Large intestine (tissue), 3 donors: ENCODE measurements at regions not wholly inside any gene's neighbourhood (a gene's known extent, or its start where the extent isn't known, plus 50 kb on each side); places are given as distances from the start of the nearest gene placed in this dataset.

ENCODE experiments used
- DNase-seq, 2 donors: peaks; one replicate each; pipeline versions ENCODE4 v3.0.0 to v3.0.0-alpha.2; 2013
- H3K27ac ChIP-seq: one replicate; pipeline ENCODE4 v1.5.1; 2013; ENCODE audit warnings: low read length
- H3K27me3 ChIP-seq: 2 replicates; pipeline ENCODE4 v1.6.1; 2013; ENCODE audit warnings: low read length; ENCODE audit not compliant: control insufficient read depth, insufficient read depth
- H3K36me3 ChIP-seq: 2 replicates; pipeline ENCODE4 v1.6.1; 2013; ENCODE audit warnings: low read length; ENCODE audit not compliant: control insufficient read depth, insufficient read depth
- H3K4me1 ChIP-seq: one replicate; pipeline ENCODE4 v1.6.1; 2013; ENCODE audit warnings: low read length; ENCODE audit not compliant: control insufficient read depth, insufficient read depth
- H3K4me3 ChIP-seq: one replicate; pipeline ENCODE4 v1.5.1; 2013; ENCODE audit warnings: low read length
- H3K9me3 ChIP-seq: one replicate; pipeline ENCODE4 v1.6.1; 2013; ENCODE audit warnings: mild to moderate bottlenecking, low read depth, low read length, moderate library complexity; ENCODE audit not compliant: control insufficient read depth
- WGBS: methylation state at CpG from one replicate; pipeline ENCODE4 v1.1.5; 2013; ENCODE audit warnings: low lambda C conversion rate; ENCODE audit not compliant: insufficient coverage; 5-methylcytosine and 5-hydroxymethylcytosine counted together

- Histone ChIP-seq H3K4me1 (no peaks in the 10 kb centered on the region), H3K9me3 (no peaks in the 10 kb centered on the region), H3K27me3 (no peaks in the 10 kb centered on the region), H3K36me3 (no peaks in the 10 kb centered on the region), H3K27ac (no peak overlapping the region), H3K4me3 (no peak overlapping the region)
- no CpG with 5 or more reads among the region's 3 CpGs for WGBS
- DNase-seq: no peak
Observed at GRCh38 chr16:5595849-5596248, 498.3 kb upstream of the EEF2KMT start.

- Histone ChIP-seq H3K9me3 (no peaks in the 10 kb centered on the region), H3K27ac (no peak overlapping the region), H3K4me1 (no peaks in the 10 kb centered on the region), H3K36me3 (no peaks in the 10 kb centered on the region), H3K4me3 (no peak overlapping the region), H3K27me3 (no peaks in the 10 kb centered on the region)
- DNase-seq: no peak
- WGBS: no CpG with 5 or more reads among the region's 8 CpGs
Observed at GRCh38 chr16:5590416-5590815, 492.8 kb upstream of the EEF2KMT start.

GRCh38 chr16:5589812-5590373, 492.3 kb upstream of the EEF2KMT start:
- Histone ChIP-seq H3K27me3 (no peaks in the 10 kb centered on the region), H3K4me3 (no peak overlapping the region), H3K9me3 (no peaks in the 10 kb centered on the region), H3K4me1 (no peaks in the 10 kb centered on the region), H3K36me3 (no peaks in the 10 kb centered on the region), H3K27ac (no peak overlapping the region)
- WGBS: 60% methylated on average over 2 of the region's 7 CpGs
- no peak for DNase-seq

- Histone ChIP-seq H3K9me3 (no peaks in the 10 kb centered on the region), H3K4me3 (no peak overlapping the region)
Observed at GRCh38 chr16:5584109-5584508, 486.5 kb upstream of the EEF2KMT start.

GRCh38 chr16:5582529-5582928, 484.9 kb upstream of the EEF2KMT start:
- no peaks in the 10 kb centered on the region for H3K36me3 ChIP-seq
- no peak overlapping the region for H3K4me3 ChIP-seq
- H3K27ac ChIP-seq: no peak overlapping the region
- 100% methylated on average over 1 of the region's 7 CpGs for WGBS
- H3K9me3 ChIP-seq: no peaks in the 10 kb centered on the region
- H3K4me1 ChIP-seq: no peaks in the 10 kb centered on the region
- no peaks in the 10 kb centered on the region for H3K27me3 ChIP-seq
- no peak for DNase-seq

More at GRCh38 chr16:5584109-5584508, 486.5 kb upstream of the EEF2KMT start:
- 83% methylated on average over 3 of the region's 4 CpGs for WGBS
- no peak for DNase-seq
- H3K27me3 ChIP-seq: no peaks in the 10 kb centered on the region
- no peaks in the 10 kb centered on the region for H3K36me3 ChIP-seq
- no peak overlapping the region for H3K27ac ChIP-seq
- H3K4me1 ChIP-seq: no peaks in the 10 kb centered on the region

- no peak overlapping the region for H3K4me3 ChIP-seq
- no peaks in the 10 kb centered on the region for H3K27me3 ChIP-seq
- no CpG with 5 or more reads among the region's 7 CpGs for WGBS
- no peaks in the 10 kb centered on the region for H3K36me3 ChIP-seq
- H3K4me1 ChIP-seq: no peaks in the 10 kb centered on the region
- no peak for DNase-seq
- no peak overlapping the region for H3K27ac ChIP-seq
- no peaks in the 10 kb centered on the region for H3K9me3 ChIP-seq
Observed at GRCh38 chr16:5581908-5582307, 484.3 kb upstream of the EEF2KMT start.

- no peaks in the 10 kb centered on the region for H3K36me3 ChIP-seq
- H3K4me3 ChIP-seq: no peak overlapping the region
- DNase-seq: no peak
- no peaks in the 10 kb centered on the region for H3K4me1 ChIP-seq
- H3K9me3 ChIP-seq: no peaks in the 10 kb centered on the region
- no peaks in the 10 kb centered on the region for H3K27me3 ChIP-seq
- no CpG with 5 or more reads among the region's 2 CpGs for WGBS
- H3K27ac ChIP-seq: no peak overlapping the region
Observed at GRCh38 chr16:5581428-5581827, 483.8 kb upstream of the EEF2KMT start.

- no peaks in the 10 kb centered on the region for H3K9me3 ChIP-seq
- no peak for DNase-seq
- H3K4me3 ChIP-seq: no peak overlapping the region
- no peak overlapping the region for H3K27ac ChIP-seq
- H3K36me3 ChIP-seq: no peaks in the 10 kb centered on the region
- no peaks in the 10 kb centered on the region for H3K27me3 ChIP-seq
- no peaks in the 10 kb centered on the region for H3K4me1 ChIP-seq
- no CpG with 5 or more reads among the region's 6 CpGs for WGBS
Observed at GRCh38 chr16:5580772-5581171, 483.2 kb upstream of the EEF2KMT start.

- H3K4me3 ChIP-seq: no peak overlapping the region
- H3K27me3 ChIP-seq: no peaks in the 10 kb centered on the region
- no peak overlapping the region for H3K27ac ChIP-seq
- no peaks in the 10 kb centered on the region for H3K36me3 ChIP-seq
- no CpG with 5 or more reads among the region's 8 CpGs for whole genome bisulfite sequencing
- H3K9me3 ChIP-seq: no peaks in the 10 kb centered on the region
- no peaks in the 10 kb centered on the region for H3K4me1 ChIP-seq
- DNase-seq: no peak
Observed at GRCh38 chr16:5580296-5580695, 482.7 kb upstream of the EEF2KMT start.

GRCh38 chr16:5578980-5579379, 481.4 kb upstream of the EEF2KMT start:
- H3K4me3 ChIP-seq: no peak overlapping the region
- no peaks in the 10 kb centered on the region for H3K4me1 ChIP-seq
- H3K36me3 ChIP-seq: no peaks in the 10 kb centered on the region
- H3K9me3 ChIP-seq: no peaks in the 10 kb centered on the region
- no peak for DNase-seq
- 40% methylated on average over 1 of the region's 7 CpGs for WGBS
- H3K27me3 ChIP-seq: no peaks in the 10 kb centered on the region
- no peak overlapping the region for H3K27ac ChIP-seq

GRCh38 chr16:5577463-5577862, 479.9 kb upstream of the EEF2KMT start:
- no peak overlapping the region for H3K4me3 ChIP-seq
- no peaks in the 10 kb centered on the region for H3K4me1 ChIP-seq
- no peak overlapping the region for H3K27ac ChIP-seq
- WGBS: 94% methylated on average over 3 of the region's 5 CpGs
- DNase-seq: no peak
- H3K9me3 ChIP-seq: no peaks in the 10 kb centered on the region
- H3K36me3 ChIP-seq: no peaks in the 10 kb centered on the region
- H3K27me3 ChIP-seq: no peaks in the 10 kb centered on the region
